ENCODE measurements at regions not wholly inside any gene's neighbourhood (a gene's known extent, or its start where the extent isn't known, plus 50 kb on each side); places are given as distances from the start of the nearest gene placed in this dataset.

- no peak for DNase-seq (ENCODE audit: extremely low spot score)
- no peaks in the 10 kb centered on the region for H3K36me3 ChIP-seq (ENCODE audit: insufficient read depth)
- 63% methylated on average over 2 of the region's 2 CpGs for WGBS
- no peaks in the 10 kb centered on the region for H3K4me1 ChIP-seq (ENCODE audit: insufficient read depth)
- H3K27ac ChIP-seq (ENCODE audit: low read depth): no peak overlapping the region
- no peak overlapping the region for H3K4me3 ChIP-seq (ENCODE audit: low read depth, low read length)
These were observed 176.6 kb upstream of the KLHL29 start for GRCh38 chr2:23208339-23208738.

GRCh38 chr2:23209059-23209458 is 175.9 kb upstream of the KLHL29 start:
- no peak overlapping the region for H3K4me3 ChIP-seq (ENCODE audit: low read depth, low read length)
- H3K27ac ChIP-seq (ENCODE audit: low read depth): no peak overlapping the region
- 0% methylated on average over 1 of the region's 1 CpG for WGBS
- H3K4me1 ChIP-seq (ENCODE audit: insufficient read depth): no peaks in the 10 kb centered on the region
- no peak for DNase-seq (ENCODE audit: extremely low spot score)
- no peaks in the 10 kb centered on the region for H3K36me3 ChIP-seq (ENCODE audit: insufficient read depth)

GRCh38 chr2:23211987-23212583 is 172.9 kb upstream of the KLHL29 start:
- H3K4me1 ChIP-seq (ENCODE audit: insufficient read depth): no peaks in the 10 kb centered on the region

GRCh38 chr2:23213196-23213595 is 171.8 kb upstream of the KLHL29 start:
- no peak overlapping the region for H3K27ac ChIP-seq (ENCODE audit: low read depth)
- H3K36me3 ChIP-seq (ENCODE audit: insufficient read depth): no peaks in the 10 kb centered on the region
- 96% methylated on average over 7 of the region's 7 CpGs for WGBS
- no peak for DNase-seq (ENCODE audit: extremely low spot score)
- no peak overlapping the region for H3K4me3 ChIP-seq (ENCODE audit: low read depth, low read length)
- H3K4me1 ChIP-seq (ENCODE audit: insufficient read depth): no peaks in the 10 kb centered on the region

More at GRCh38 chr2:23211987-23212583, 172.9 kb upstream of the KLHL29 start:
- Histone ChIP-seq H3K36me3 (ENCODE audit: insufficient read depth) (no peaks in the 10 kb centered on the region), H3K4me3 (ENCODE audit: low read depth, low read length) (no peak overlapping the region), H3K27ac (ENCODE audit: low read depth) (no peak overlapping the region)
- WGBS: 89% methylated on average over 5 of the region's 5 CpGs
- DNase-seq (ENCODE audit: extremely low spot score): no peak

GRCh38 chr2:23215016-23215415 is 170.0 kb upstream of the KLHL29 start:
- Histone ChIP-seq H3K27ac (ENCODE audit: low read depth) (no peak overlapping the region), H3K4me3 (ENCODE audit: low read depth, low read length) (no peak overlapping the region), H3K36me3 (ENCODE audit: insufficient read depth) (no peaks in the 10 kb centered on the region), H3K4me1 (ENCODE audit: insufficient read depth) (no peaks in the 10 kb centered on the region)
- over 99% methylated on average over 3 of the region's 3 CpGs for WGBS
- no peak for DNase-seq (ENCODE audit: extremely low spot score)

GRCh38 chr2:23219666-23220065 is 165.3 kb upstream of the KLHL29 start:
- Histone ChIP-seq H3K4me1 (ENCODE audit: insufficient read depth) (no peaks in the 10 kb centered on the region), H3K27ac (ENCODE audit: low read depth) (no peak overlapping the region), H3K36me3 (ENCODE audit: insufficient read depth) (no peaks in the 10 kb centered on the region), H3K4me3 (ENCODE audit: low read depth, low read length) (no peak overlapping the region)
- DNase-seq (ENCODE audit: extremely low spot score): no peak
- 39% methylated on average over 4 of the region's 4 CpGs for WGBS

GRCh38 chr2:23220513-23221094 is 164.4 kb upstream of the KLHL29 start:
- H3K36me3 ChIP-seq (ENCODE audit: insufficient read depth): no peaks in the 10 kb centered on the region
- H3K4me3 ChIP-seq (ENCODE audit: low read depth, low read length): no peak overlapping the region
- WGBS: 67% methylated on average over 2 of the region's 2 CpGs
- H3K4me1 ChIP-seq (ENCODE audit: insufficient read depth): no peaks in the 10 kb centered on the region
- no peak overlapping the region for H3K27ac ChIP-seq (ENCODE audit: low read depth)
- DNase-seq (ENCODE audit: extremely low spot score): no peak

GRCh38 chr2:23221236-23221635 is 163.7 kb upstream of the KLHL29 start:
- WGBS: 87% methylated on average over 5 of the region's 5 CpGs
- no peak overlapping the region for H3K4me3 ChIP-seq (ENCODE audit: low read depth, low read length)
- no peaks in the 10 kb centered on the region for H3K36me3 ChIP-seq (ENCODE audit: insufficient read depth)
- no peak overlapping the region for H3K27ac ChIP-seq (ENCODE audit: low read depth)
- no peaks in the 10 kb centered on the region for H3K4me1 ChIP-seq (ENCODE audit: insufficient read depth)
- no peak for DNase-seq (ENCODE audit: extremely low spot score)

- Histone ChIP-seq H3K36me3 (ENCODE audit: insufficient read depth) (no peaks in the 10 kb centered on the region), H3K27ac (ENCODE audit: low read depth) (no peak overlapping the region), H3K4me3 (ENCODE audit: low read depth, low read length) (no peak overlapping the region), H3K4me1 (ENCODE audit: insufficient read depth) (no peaks in the 10 kb centered on the region)
- 97% methylated on average over 4 of the region's 4 CpGs for WGBS
- DNase-seq (ENCODE audit: extremely low spot score): no peak
These were observed 163.1 kb upstream of the KLHL29 start for GRCh38 chr2:23221901-23222300.

GRCh38 chr2:23230885-23231284 is 154.1 kb upstream of the KLHL29 start:
- Histone ChIP-seq H3K27ac (ENCODE audit: low read depth) (no peak overlapping the region), H3K4me3 (ENCODE audit: low read depth, low read length) (no peak overlapping the region), H3K4me1 (ENCODE audit: insufficient read depth) (no peaks in the 10 kb centered on the region), H3K36me3 (ENCODE audit: insufficient read depth) (no peaks in the 10 kb centered on the region)
- 74% methylated on average over 8 of the region's 8 CpGs for WGBS
- DNase-seq (ENCODE audit: extremely low spot score): no peak

GRCh38 chr2:23231865-23232264 is 153.1 kb upstream of the KLHL29 start:
- DNase-seq (ENCODE audit: extremely low spot score): no peak
- Histone ChIP-seq H3K36me3 (ENCODE audit: insufficient read depth) (no peaks in the 10 kb centered on the region), H3K27ac (ENCODE audit: low read depth) (no peak overlapping the region), H3K4me3 (ENCODE audit: low read depth, low read length) (no peak overlapping the region), H3K4me1 (ENCODE audit: insufficient read depth) (no peaks in the 10 kb centered on the region)
- WGBS: 96% methylated on average over 7 of the region's 7 CpGs

- Histone ChIP-seq H3K4me3 (ENCODE audit: low read depth, low read length) (no peak overlapping the region), H3K27ac (ENCODE audit: low read depth) (no peak overlapping the region), H3K4me1 (ENCODE audit: insufficient read depth) (no peaks in the 10 kb centered on the region), H3K36me3 (ENCODE audit: insufficient read depth) (no peaks in the 10 kb centered on the region)
- DNase-seq (ENCODE audit: extremely low spot score): no peak
- whole genome bisulfite sequencing: 82% methylated on average over 2 of the region's 2 CpGs
These were observed 149.7 kb upstream of the KLHL29 start for GRCh38 chr2:23235292-23235691.

- H3K4me1 ChIP-seq (ENCODE audit: insufficient read depth): no peaks in the 10 kb centered on the region
- H3K4me3 ChIP-seq (ENCODE audit: low read depth, low read length): no peak overlapping the region
- no peaks in the 10 kb centered on the region for H3K36me3 ChIP-seq (ENCODE audit: insufficient read depth)
- DNase-seq (ENCODE audit: extremely low spot score): no peak
- H3K27ac ChIP-seq (ENCODE audit: low read depth): no peak overlapping the region
- WGBS: 64% methylated on average over 6 of the region's 6 CpGs
These were observed 149.2 kb upstream of the KLHL29 start for GRCh38 chr2:23235736-23236135.

- H3K4me1 ChIP-seq (ENCODE audit: insufficient read depth): no peaks in the 10 kb centered on the region
- H3K4me3 ChIP-seq (ENCODE audit: low read depth, low read length): no peak overlapping the region
- no peaks in the 10 kb centered on the region for H3K36me3 ChIP-seq (ENCODE audit: insufficient read depth)
- DNase-seq (ENCODE audit: extremely low spot score): no peak
- no peak overlapping the region for H3K27ac ChIP-seq (ENCODE audit: low read depth)
- 95% methylated on average over 7 of the region's 7 CpGs for WGBS
These were observed 147.8 kb upstream of the KLHL29 start for GRCh38 chr2:23237147-23237546.

Measured in urinary bladder (tissue), 3 donors.